ENCODE measurements at regions not wholly inside any gene's neighbourhood (a gene's known extent, or its start where the extent isn't known, plus 50 kb on each side); places are given as distances from the start of the nearest gene placed in this dataset.
"Not testable (repeated sequence)": the region's sequence is repeated elsewhere in the genome, so short reads cannot be mapped to it uniquely, and the experiment has no call there.

DNA sequence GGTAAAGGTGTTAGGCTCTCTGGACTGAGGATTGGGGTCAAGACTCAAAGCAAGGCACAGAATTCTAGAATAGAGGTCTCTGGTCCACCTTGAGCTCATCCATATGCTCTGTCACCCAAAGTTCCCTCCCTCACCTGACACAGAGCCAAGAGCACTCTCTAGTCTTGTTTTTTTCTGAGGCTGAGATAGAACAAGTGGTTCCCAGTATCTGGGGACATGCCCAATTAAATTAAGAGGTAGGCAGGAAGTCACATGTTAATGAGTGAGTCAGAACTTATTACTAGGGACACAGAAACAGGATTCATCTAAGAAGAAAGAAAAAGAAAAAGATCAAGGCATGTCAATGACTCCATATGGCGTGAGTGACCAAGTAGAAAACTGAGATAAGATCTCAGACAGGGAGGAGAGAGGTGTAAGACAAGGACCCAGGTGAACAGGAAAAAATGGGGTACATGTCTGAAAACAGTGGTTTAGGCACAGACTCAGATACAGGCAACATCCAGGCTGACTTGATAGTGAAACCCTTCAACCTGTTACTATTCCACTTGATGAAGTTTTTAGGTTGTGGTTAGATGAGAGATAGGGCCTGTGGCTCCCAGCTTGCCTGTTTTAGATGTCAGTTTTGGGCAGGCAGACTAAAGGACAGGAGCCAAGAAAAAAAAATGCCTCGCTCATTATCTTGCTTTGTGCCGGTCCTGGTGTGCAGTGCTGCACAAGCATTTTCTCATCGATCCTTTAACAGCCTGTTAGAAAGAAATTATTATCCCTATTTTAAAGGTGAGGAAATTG, 609.9 kb downstream of the CCSER2 start:
- DNase-seq (ENCODE audit: low spot score): no peak

DNA sequence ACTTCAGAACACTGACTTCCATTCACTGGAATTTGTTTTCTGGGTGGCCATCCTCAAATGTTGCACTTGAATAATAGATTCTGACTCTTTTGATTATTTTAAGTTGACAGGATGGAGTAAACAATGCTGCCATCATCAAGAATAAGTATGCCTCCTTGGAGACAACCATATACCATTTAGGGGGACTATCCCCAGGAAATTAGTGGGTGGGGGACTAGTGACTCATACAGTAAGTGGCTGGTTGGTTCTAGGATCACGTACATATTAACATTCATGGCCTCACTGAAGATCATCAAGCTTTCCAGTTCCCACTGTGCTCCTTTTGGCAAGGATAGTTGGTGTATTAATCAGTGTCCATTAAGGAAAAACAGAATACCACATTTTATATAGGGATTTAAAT, 615.2 kb downstream of the CCSER2 start:
- DNase-seq (ENCODE audit: low spot score): no peak

- DNase-seq (ENCODE audit: low spot score): no peak
Observed at GRCh38 chr10:84944187-84944586, 615.8 kb downstream of the CCSER2 start.

- no peak for DNase-seq (ENCODE audit: low spot score)
Observed at GRCh38 chr10:84945791-84946190, 617.4 kb downstream of the CCSER2 start.

DNA sequence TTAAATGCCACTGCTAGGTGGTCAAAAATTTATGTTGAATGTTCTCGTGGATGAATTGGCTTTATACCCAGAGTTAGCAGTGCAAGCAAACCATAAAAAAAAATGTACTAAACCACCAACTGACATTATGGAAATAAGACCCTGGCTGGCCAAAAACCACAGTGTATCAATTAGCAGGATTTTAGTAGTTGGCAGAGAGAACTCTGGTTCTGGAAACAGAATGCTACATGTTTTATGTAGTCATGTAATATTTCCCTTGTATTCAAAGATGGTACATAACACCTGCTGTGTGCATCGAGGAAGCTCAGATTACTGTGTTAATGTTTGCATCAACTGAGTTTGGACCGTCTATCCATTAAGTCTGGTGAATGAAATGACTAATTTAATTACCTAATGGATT, 618.5 kb downstream of the CCSER2 start:
- DNase-seq (ENCODE audit: low spot score): no peak

GRCh38 chr10:84948644-84949043, 620.3 kb downstream of the CCSER2 start:
- DNase-seq (ENCODE audit: low spot score): no peak

GRCh38 chr10:84951616-84952015, 623.2 kb downstream of the CCSER2 start:
- no peak for DNase-seq (ENCODE audit: low spot score)

DNA sequence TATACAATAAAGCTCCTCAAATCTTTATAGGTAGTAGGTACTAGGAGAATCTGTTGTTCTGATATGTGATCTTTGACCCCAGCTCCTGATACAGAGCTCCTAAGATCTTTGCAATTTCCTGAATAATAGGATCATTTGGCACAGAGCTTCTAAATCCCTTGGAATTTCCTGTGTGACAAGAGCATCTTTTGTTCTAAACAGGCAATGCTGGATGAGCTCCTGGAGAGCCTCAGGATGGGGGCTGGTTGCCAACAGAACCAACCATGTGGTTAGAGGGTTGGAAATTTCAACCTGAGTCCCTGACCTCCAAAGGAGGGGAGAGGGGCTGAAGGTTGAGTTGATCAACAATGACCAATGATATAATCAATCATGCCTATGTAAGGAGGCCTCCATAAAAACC, 629.0 kb downstream of the CCSER2 start:
- DNase-seq (ENCODE audit: low spot score): no peak

DNA sequence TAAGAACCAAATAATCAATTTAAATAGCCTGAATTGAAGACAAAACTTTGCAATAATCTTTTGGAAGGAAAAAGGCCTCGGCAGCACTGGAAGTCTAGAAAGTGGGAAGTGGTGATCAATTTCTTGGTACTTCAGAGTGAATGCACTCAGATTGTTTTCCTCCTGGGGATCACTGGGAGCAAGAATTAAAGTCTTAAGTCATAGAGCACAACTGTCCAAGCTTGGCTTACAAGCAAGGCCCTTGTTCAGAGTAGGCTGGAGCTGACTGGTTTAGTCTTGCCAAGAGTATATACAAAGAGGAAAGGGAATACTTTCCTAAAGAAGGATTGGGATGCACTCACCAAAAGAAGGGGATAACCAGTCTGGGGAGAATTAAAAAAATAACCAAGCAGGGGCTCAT, 637.1 kb downstream of the CCSER2 start:
- DNase-seq (ENCODE audit: low spot score): no peak

DNA sequence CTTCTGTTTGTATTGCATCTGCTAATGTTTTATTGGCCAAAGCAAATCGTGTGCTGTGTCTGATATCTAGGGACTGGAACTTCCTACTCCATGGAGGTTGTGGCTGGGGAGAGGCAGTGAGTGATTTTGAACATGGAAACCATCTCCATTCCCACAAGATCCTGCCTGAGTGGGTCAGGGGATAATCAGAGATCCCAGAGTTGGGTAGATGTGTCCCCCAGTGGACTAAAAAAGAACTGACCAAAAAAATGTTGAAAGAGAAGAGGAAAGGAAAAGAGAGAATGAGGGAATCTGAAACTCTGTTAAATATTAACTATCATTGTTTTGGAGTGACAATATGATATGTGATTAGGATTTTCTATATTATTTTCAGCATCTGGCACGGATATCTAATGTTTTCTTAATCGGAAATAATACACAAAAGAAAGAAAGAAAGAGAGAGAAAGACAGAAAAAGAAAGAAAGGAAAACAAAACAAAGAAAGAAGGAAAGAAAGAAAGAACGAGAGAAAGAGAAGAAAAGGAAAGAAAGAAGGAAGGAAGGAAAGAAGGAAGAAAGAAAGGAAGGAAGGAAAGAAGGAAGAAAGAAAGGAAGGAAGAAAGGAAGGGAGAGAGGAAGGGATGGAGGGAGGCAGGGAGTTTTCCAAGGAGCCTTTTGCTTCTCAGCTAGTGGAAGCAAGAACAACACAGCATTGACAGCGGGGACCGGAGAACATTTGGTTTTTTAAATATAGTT, 638.5 kb downstream of the CCSER2 start:
- no peak for DNase-seq (ENCODE audit: low spot score)

DNA sequence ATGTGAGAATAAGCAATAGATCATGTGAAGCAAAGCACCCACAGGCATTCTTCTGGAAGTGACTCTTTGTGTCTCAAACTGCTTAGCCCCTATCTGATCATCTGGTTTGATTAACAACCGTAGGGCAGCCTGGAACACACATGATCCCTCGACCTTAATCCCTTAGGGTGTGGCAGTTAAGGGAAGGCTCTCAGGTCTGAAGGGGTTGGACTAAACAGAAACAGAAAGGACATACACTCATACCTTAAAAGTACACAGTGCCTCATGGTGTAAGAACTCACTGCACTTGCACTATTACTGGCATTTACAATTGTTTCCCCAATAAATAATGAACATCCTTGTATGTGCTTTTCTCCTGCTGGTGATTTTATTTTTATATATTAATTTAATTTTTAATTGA, 640.9 kb downstream of the CCSER2 start:
- not testable (repeated sequence) for DNase-seq (ENCODE audit: low spot score)

DNA sequence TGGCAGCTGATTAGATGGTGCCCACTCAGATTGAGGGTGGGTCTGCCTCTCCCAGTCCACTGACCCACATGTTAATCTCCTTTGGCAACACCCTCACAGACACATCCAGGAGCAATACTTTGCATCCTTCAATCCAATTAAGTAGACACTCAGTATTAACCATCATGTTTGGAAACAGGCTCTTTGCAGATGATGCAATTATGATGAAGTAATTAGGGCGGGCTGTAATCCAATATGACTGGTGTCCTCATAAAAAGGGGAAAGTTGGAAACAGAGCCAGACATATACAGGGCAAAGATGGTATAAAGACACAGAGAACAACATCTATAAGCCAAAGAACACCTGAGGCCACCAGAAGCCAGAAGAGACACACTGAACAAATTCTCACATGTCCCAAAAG, 658.6 kb downstream of the CCSER2 start:
- no peak for DNase-seq (ENCODE audit: low spot score)

DNA sequence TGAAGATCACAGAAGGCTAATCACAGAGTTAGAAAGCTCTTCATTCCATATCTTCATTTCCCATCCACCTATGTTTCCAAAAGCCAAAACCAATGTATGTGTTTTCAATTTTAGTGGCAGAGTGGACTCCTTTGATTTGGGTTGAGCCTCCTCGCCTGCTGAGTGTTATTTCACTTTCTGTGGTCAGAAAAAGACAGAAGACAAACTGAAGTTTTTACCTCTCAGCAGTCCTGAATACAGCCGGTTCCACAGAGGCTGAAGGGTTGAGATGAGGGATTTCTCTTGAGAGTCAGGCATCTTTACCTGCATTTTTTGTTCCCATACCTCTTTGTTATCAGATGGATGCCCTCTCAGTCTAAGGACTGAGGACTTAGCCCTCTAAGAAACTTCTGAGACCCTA, 659.6 kb downstream of the CCSER2 start:
- DNase-seq (ENCODE audit: low spot score): no peak

DNA sequence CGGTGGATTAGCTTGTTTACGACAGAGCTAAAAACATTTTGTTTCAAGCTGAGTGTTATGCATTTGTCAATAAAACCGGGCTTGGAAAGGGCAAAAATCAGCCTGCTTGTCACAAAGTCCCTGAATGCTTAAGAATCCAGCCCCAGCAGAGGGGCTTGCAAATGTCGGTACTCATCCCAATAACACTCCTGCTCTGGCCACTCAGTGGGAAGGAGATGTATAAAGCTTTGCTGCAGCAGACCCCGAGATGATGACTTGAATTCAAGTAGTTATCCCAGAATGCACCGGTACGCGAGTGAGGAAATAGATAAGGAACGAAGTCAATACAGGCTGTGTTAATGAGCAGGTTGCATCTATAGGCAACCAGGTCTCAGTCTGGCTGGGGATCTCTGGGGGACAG, 662.3 kb downstream of the CCSER2 start:
- DNase-seq (ENCODE audit: low spot score): no peak

DNA sequence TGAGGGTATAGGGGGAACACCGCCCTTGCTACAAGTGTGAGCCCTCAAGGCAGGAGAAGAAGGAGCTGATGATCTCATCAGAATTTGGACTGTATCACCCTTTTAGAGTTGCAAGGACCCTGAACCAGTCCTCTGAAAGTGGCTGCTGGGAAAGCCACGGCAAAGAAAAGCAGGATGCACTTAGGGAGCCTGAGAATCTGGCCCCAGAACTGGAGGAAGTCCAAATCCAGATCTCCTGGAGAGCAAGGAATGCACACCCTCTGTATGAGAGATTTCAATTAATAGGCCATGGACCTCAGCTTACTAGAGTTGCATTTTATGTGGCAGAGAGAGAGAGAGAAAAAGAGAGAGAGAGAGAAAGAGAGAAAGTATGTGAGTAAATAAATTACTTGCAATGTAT, 662.9 kb downstream of the CCSER2 start:
- no peak for DNase-seq (ENCODE audit: low spot score)

DNA sequence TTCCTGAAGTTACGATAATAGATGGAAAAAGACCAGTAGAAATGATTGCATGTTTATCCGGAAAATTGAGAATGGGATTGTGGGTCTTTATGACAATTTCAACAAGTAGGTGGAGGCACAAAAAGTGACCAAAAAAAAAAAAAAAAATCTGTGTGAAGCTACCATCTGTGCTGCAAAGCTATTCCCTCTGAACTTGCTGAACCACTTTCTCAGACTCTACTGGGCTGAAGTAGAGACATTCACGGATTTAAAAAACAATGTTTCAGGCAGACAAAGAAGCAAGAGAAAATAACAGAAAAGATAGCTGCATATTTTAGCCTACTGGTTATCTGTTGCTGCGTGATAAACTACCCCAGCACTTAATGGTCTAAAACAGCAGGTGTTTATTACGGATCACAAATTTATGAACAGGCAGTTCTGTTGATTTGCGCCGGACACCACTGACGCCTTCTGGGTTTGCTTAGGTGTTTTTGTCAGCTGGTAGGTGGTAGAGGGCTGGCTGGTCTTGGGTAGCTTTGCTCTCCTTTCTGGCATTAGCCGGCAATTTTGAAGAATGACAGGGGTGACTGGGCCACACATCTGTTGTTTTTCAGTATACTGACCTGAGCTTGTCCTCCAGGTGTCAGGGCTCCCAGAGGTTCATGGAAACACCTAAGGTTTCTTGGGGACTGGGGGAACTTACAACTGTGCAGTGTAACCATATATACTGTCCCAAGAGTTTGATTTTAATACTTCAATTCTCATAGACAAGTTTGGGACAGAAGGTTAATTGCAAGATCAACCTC, 665.1 kb downstream of the CCSER2 start:
- no peak for DNase-seq (ENCODE audit: low spot score)

DNA sequence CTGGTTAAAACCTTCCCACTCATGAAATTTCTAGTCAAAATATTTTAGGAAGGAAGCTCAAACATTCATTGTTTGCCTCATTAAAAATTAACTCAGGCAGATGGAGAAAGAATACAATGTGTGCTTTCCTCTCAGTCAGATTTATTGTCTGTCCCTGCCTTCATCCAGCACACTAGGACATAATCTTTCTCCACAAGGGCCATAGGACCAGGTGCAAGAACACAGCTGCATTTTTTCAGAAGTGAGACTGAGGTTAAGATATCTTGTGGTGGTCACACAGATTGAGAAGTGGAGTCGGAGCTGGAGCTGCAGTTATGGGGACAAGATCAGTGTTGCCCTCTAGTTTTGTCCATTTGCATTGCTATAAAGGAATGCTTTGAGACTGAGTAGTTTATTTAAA, 666.3 kb downstream of the CCSER2 start:
- DNase-seq (ENCODE audit: low spot score): no peak

GRCh38 chr10:84996580-84996979, 668.2 kb downstream of the CCSER2 start:
- DNase-seq (ENCODE audit: low spot score): no peak

DNA sequence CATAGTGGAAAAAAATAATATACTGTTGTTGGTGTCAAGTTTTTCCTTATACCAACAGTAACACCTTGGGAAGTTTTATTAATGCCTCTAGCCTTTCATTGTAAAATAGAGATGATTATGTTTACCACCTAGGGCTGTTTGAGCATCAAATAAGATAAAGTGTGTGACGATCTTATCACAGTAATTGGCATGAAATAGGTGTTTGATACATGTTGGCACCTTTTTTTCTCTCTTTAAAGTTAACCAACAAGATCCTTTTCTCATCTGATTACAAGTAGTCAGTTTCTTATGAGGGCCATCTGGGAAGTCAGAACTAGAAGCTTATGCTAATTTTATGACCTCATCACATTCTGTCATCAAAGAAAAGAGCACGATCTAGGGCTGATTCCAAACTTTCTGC, 669.5 kb downstream of the CCSER2 start:
- DNase-seq (ENCODE audit: low spot score): no peak

DNA sequence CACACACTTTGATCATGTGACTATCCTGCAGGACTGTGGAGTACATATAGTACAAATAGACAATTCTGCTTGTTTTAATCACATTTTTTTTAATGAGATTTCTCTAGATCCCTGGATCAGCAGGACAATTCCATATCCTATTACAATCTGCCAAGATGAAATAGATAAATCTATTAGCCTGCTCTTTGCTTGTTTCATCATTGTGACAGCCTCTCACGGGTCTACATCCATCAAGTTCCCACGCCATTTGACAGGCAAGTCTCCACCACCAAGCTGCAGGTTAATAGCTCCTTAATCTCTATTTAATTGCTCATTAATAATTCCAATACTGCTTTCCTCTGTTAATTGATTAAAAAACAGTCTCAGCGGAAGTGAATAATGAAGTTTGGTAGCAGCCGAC, 671.5 kb downstream of the CCSER2 start:
- DNase-seq (ENCODE audit: low spot score): no peak

GRCh38 chr10:85003083-85003482, 674.7 kb downstream of the CCSER2 start:
- DNase-seq (ENCODE audit: low spot score): peak; percentile 70

- no peak for DNase-seq (ENCODE audit: low spot score)
Observed at GRCh38 chr10:85008488-85009184, 680.2 kb downstream of the CCSER2 start.
